ENCODE measurements at regions not wholly inside any gene's neighbourhood (a gene's known extent, or its start where the extent isn't known, plus 50 kb on each side); places are given as distances from the start of the nearest gene placed in this dataset.

DNA sequence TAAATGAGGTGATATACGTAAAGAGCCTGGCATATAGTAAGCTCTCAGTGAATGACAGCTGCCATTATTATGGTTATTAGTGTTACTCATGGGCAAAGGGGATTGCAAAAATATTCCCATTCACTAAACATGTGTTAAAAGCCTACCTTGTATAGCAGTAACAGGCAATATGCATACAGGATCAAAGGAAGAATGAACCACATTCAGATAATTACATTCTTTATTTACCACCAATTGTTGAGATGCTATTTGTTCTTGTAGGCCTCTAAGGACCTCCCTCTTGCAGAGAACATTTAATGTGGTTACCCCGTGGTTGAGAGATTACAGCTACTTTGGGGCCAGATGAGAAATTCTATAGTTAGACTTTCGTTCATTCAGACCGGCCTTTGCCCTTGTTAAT, 82.7 kb upstream of the DRD2 start:
- TF ChIP-seq, protein P1, sequence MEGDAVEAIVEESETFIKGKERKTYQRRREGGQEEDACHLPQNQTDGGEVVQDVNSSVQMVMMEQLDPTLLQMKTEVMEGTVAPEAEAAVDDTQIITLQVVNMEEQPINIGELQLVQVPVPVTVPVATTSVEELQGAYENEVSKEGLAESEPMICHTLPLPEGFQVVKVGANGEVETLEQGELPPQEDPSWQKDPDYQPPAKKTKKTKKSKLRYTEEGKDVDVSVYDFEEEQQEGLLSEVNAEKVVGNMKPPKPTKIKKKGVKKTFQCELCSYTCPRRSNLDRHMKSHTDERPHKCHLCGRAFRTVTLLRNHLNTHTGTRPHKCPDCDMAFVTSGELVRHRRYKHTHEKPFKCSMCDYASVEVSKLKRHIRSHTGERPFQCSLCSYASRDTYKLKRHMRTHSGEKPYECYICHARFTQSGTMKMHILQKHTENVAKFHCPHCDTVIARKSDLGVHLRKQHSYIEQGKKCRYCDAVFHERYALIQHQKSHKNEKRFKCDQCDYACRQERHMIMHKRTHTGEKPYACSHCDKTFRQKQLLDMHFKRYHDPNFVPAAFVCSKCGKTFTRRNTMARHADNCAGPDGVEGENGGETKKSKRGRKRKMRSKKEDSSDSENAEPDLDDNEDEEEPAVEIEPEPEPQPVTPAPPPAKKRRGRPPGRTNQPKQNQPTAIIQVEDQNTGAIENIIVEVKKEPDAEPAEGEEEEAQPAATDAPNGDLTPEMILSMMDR (conservative IDR thresholded peaks at IDR 0.05; ENCODE audit: low read length) = no peak
- DNase-seq (ENCODE audit: low read depth) = no peak
- H3K4me3 ChIP-seq (ENCODE audit: low read length) = no peak overlapping the region

DNA sequence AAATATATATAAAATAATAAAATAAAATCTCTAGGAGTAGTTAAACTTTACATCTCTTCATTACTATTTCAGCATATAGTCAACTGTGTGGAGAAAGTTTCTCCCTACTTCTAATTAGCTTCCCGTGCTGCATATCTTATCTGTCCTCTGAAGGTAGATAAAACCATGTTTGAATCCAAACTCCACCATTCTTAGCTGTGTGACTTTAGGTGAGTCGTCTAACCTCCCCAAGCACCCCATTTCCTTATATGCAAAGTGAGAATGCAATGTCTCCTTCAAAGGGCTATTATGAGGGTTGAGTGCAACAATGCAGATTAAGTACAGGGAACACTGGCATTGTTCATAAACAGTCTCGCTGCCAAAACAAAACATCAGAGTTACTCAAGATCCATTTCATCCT, 80.8 kb upstream of the DRD2 start:
- TF ChIP-seq, protein P1 (conservative IDR thresholded peaks at IDR 0.05; ENCODE audit: low read length) = no peak
- DNase-seq (ENCODE audit: low read depth) = no peak
- H3K4me3 ChIP-seq (ENCODE audit: low read length) = no peak overlapping the region

DNA sequence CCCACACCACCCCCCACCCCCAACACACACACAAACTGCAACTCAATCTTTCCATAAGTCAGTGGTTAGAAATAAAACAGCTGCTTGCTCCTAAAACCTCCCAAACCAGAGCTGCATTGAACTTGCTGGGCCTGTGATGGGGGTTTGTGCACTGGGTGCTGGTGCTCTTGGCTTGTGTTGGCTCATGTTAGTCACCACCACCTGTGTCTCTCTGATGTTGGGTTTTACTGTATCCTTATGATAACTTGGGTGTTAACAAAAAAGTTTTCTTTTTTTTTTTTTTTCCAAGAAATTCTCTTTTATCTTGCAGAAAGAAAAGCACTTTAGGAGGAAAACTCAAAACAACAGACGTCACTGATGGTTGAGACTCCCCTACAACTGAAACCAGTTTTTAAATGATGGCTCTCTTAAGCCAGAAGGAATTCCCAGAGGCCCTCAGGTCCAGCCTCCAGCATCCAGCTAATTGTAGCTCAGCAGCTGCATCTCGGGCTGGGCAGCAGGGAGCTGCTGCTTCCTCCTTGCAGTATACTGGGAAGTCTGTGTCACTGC, 79.9 kb upstream of the DRD2 start:
- no peak for DNase-seq (ENCODE audit: low read depth)
- H3K4me3 ChIP-seq (ENCODE audit: low read length) = no peak overlapping the region
- TF ChIP-seq, protein P1 (conservative IDR thresholded peaks at IDR 0.05; ENCODE audit: low read length) = no peak

DNA sequence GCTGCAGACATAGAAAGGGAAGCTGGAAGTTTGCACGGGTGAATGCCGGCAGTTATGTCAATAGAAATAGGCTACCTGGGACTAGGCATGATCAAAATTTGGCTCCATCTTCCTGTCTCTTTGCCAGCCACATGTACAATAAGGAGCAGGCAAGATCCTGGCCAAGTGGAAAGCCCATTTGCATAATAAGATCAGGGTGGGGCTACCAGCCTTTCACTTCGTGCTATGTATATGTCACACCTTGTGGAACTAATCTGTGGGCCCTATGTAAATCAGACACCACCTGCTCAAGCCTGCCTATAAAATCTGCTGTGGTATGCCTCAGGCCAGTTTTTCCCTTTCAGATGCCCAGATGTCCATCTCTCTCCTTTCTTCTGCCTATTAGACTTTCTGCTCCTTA, 79.3 kb upstream of the DRD2 start:
- TF ChIP-seq, protein P1 (conservative IDR thresholded peaks at IDR 0.05; ENCODE audit: low read length) = no peak
- H3K4me3 ChIP-seq (ENCODE audit: low read length) = no peak overlapping the region
- DNase-seq (ENCODE audit: low read depth) = no peak

DNA sequence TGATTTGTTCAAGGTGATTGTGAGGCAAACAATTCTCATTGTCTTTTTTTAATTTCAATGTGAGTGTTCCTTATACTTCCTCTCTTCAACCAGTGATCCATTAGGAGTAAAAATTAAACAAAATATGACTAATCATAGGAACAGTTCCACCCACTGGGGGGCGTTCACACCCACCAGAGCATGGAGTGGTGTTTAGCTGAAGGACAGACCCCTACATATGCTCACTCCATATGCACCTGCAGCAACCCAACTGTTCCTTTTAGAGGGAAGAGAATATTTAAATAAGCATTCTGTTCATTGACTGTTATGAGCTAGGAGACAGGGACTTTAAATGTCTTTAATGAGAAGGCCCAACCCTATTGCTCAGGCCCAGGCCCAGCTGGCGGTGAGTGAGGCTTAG, 78.7 kb upstream of the DRD2 start:
- no peak overlapping the region for H3K4me3 ChIP-seq (ENCODE audit: low read length)
- TF ChIP-seq, protein P1 (conservative IDR thresholded peaks at IDR 0.05; ENCODE audit: low read length) = no peak
- DNase-seq (ENCODE audit: low read depth) = no peak

DNA sequence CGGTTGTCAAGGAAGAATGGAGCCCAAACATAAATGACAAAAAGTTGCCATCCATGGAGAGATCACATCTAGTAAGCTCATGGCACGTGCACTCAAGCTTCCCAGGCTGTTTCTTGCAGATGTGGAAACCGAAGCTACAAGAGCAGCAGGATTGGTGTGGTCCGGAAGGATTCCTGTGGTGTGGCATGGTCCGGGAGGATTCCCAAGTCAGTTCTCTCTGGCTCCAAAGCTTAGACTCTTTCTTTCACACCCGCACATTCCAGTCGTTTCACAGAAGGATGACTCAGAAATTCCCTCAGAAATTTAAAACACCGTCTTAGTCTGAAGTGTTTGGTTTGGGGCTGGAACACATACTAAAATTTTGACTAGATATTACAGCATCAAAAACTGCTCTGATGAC, 78.0 kb upstream of the DRD2 start:
- DNase-seq (ENCODE audit: low read depth) = peak; percentile 99
- TF ChIP-seq, protein P1 (conservative IDR thresholded peaks at IDR 0.05; ENCODE audit: low read length) = no peak
- H3K4me3 ChIP-seq (ENCODE audit: low read length) = no peak overlapping the region

DNA sequence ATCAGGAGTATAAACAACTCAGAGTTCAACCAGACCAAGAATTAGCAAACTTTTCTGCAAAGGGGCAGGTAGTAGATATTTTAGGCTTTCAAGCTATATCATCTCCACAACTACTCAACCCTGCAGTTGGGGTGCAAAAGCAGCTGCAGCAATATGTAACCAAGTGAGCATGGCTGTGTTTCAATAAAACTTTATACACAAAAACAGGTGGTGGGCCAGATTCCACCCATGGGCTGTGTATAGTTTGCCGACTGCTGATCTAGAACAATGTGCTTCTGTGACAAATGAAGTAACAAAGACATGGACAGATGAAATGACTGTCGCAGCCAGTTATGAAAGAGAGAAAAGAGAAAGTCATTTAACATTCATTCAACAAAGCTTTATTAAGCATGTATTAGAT, 77.1 kb upstream of the DRD2 start:
- TF ChIP-seq, protein P1 (conservative IDR thresholded peaks at IDR 0.05; ENCODE audit: low read length) = no peak
- DNase-seq (ENCODE audit: low read depth) = no peak
- no peak overlapping the region for H3K4me3 ChIP-seq (ENCODE audit: low read length)

All from AG10803 (cell line).